ACC112 (cell line): ENCODE measurements at regions not wholly inside any gene's neighbourhood (a gene's known extent, or its start where the extent isn't known, plus 50 kb on each side); places are given as distances from the start of the nearest gene placed in this dataset.
"Not testable (repeated sequence)": the region's sequence is repeated elsewhere in the genome, so short reads cannot be mapped to it uniquely, and the experiment has no call there.

Experiments used
- H2AFZ ChIP-seq: fragments of 200-600 bp; sonication (generic); one replicate; pipeline ENCODE4 v1.6.0; 2017; ENCODE audit warnings: antibody characterized with exemption, low read length; ENCODE audit not compliant: unreplicated experiment
- H3K27ac ChIP-seq: fragments of 200-600 bp; sonication (generic); 2 replicates; pipeline ENCODE4 v1.5.1; 2014; ENCODE audit warnings: low read depth, mild to moderate bottlenecking, antibody characterized with exemption, low read length, moderate library complexity
- H3K27me3 ChIP-seq: fragments of 200-600 bp; sonication (generic); 2 replicates; pipeline ENCODE4 v1.6.1; 2014; ENCODE audit warnings: mild to moderate bottlenecking, antibody characterized with exemption, low read length, moderate library complexity, mixed read lengths; ENCODE audit not compliant: insufficient read depth
- H3K36me3 ChIP-seq: fragments of 200-600 bp; sonication (generic); 2 replicates; pipeline ENCODE4 v1.6.1; 2016; ENCODE audit warnings: mild to moderate bottlenecking, antibody characterized with exemption, low read length, moderate library complexity, mixed read lengths; ENCODE audit not compliant: insufficient read depth
- H3K4me1 ChIP-seq: fragments of 200-600 bp; sonication (generic); one replicate; pipeline ENCODE4 v1.6.1; 2016; ENCODE audit warnings: low read length, mixed read lengths; ENCODE audit not compliant: insufficient read depth, unreplicated experiment, control insufficient read depth
- H3K4me3 ChIP-seq: fragments of 200-600 bp; sonication (generic); 2 replicates; pipeline ENCODE4 v1.5.1; 2014; ENCODE audit warnings: mild to moderate bottlenecking, low read depth, low read length
- H3K79me2 ChIP-seq: fragments of 200-600 bp; sonication (generic); one replicate; pipeline ENCODE4 v1.6.0; 2016; ENCODE audit warnings: low read length; ENCODE audit not compliant: control insufficient read depth, unreplicated experiment, insufficient read depth

GRCh38 chr1:219863816-219864215 lies 64.5 kb downstream of the SLC30A10 start:
- not testable (repeated sequence) for H3K79me2 ChIP-seq, H3K4me3 ChIP-seq, H2AFZ ChIP-seq, H3K4me1 ChIP-seq, H3K27ac ChIP-seq, H3K36me3 ChIP-seq
- peaks cover 15% of the 10 kb centered on the region for H3K27me3 ChIP-seq

- H2AFZ ChIP-seq: no peak overlapping the region
- no peak overlapping the region for H3K4me3 ChIP-seq
Measured at GRCh38 chr1:219862366-219862765, 66.0 kb downstream of the SLC30A10 start.

GRCh38 chr1:219858980-219859379 lies 69.4 kb downstream of the SLC30A10 start:
- Histone ChIP-seq H3K4me3 (no peak overlapping the region), H3K27me3 (peaks cover 19% of the 10 kb centered on the region), H3K36me3 (no peaks in the 10 kb centered on the region), H3K27ac (no peak overlapping the region), H3K4me1 (no peaks in the 10 kb centered on the region), H2AFZ (no peak overlapping the region), H3K79me2 (no peaks in the 10 kb centered on the region)

More at GRCh38 chr1:219862366-219862765, 66.0 kb downstream of the SLC30A10 start:
- Histone ChIP-seq H3K27ac (no peak overlapping the region), H3K36me3 (no peaks in the 10 kb centered on the region), H3K79me2 (no peaks in the 10 kb centered on the region), H3K4me1 (no peaks in the 10 kb centered on the region), H3K27me3 (peaks cover 19% of the 10 kb centered on the region)

GRCh38 chr1:219847215-219847855 lies 81.0 kb downstream of the SLC30A10 start:
- no peak overlapping the region for H2AFZ ChIP-seq
- peaks cover 29% of the 10 kb centered on the region; the same call in 1 of the 2 replicates for H3K27me3 ChIP-seq
- H3K4me3 ChIP-seq: no peak overlapping the region
- H3K79me2 ChIP-seq: no peaks in the 10 kb centered on the region
- H3K27ac ChIP-seq: no peak overlapping the region
- no peaks in the 10 kb centered on the region for H3K36me3 ChIP-seq
- H3K4me1 ChIP-seq: no peaks in the 10 kb centered on the region

- peaks cover 24% of the 10 kb centered on the region for H3K27me3 ChIP-seq
- H2AFZ ChIP-seq, H3K27ac ChIP-seq, H3K36me3 ChIP-seq, H3K4me1 ChIP-seq, H3K79me2 ChIP-seq, H3K4me3 ChIP-seq: not testable (repeated sequence)
Measured at GRCh38 chr1:219839595-219839994, 88.8 kb downstream of the SLC30A10 start.

- no peaks in the 10 kb centered on the region for H3K4me1 ChIP-seq
- H3K27me3 ChIP-seq: peaks cover 32% of the 10 kb centered on the region
- H3K27ac ChIP-seq: no peak overlapping the region
- H3K79me2 ChIP-seq: no peaks in the 10 kb centered on the region
- no peak overlapping the region for H3K4me3 ChIP-seq
- no peaks in the 10 kb centered on the region for H3K36me3 ChIP-seq
- H2AFZ ChIP-seq: no peak overlapping the region
Measured at GRCh38 chr1:219837994-219838294, 90.4 kb downstream of the SLC30A10 start.

- H2AFZ ChIP-seq: no peak overlapping the region
- no peaks in the 10 kb centered on the region for H3K36me3 ChIP-seq
- H3K4me3 ChIP-seq: no peak overlapping the region
- no peak overlapping the region for H3K27ac ChIP-seq
- H3K4me1 ChIP-seq: no peaks in the 10 kb centered on the region
- no peaks in the 10 kb centered on the region for H3K79me2 ChIP-seq
- peaks cover 32% of the 10 kb centered on the region for H3K27me3 ChIP-seq
Measured at GRCh38 chr1:219837274-219837993, 90.9 kb downstream of the SLC30A10 start.

GRCh38 chr1:219834314-219834917 lies 93.9 kb downstream of the SLC30A10 start:
- Histone ChIP-seq H3K27ac (no peak overlapping the region), H3K79me2 (no peaks in the 10 kb centered on the region), H2AFZ (no peak overlapping the region), H3K4me1 (no peaks in the 10 kb centered on the region), H3K27me3 (peaks cover 32% of the 10 kb centered on the region), H3K4me3 (no peak overlapping the region), H3K36me3 (no peaks in the 10 kb centered on the region)

GRCh38 chr1:219833214-219833815 lies 95.0 kb downstream of the SLC30A10 start:
- H3K27me3 ChIP-seq: peaks cover 32% of the 10 kb centered on the region
- no peak overlapping the region for H3K4me3 ChIP-seq
- no peaks in the 10 kb centered on the region for H3K79me2 ChIP-seq
- no peaks in the 10 kb centered on the region for H3K4me1 ChIP-seq
- no peaks in the 10 kb centered on the region for H3K36me3 ChIP-seq
- no peak overlapping the region for H3K27ac ChIP-seq
- H2AFZ ChIP-seq: no peak overlapping the region

- H3K79me2 ChIP-seq: no peaks in the 10 kb centered on the region
- no peak overlapping the region for H3K27ac ChIP-seq
- peaks cover 12% of the 10 kb centered on the region for H3K27me3 ChIP-seq
- H2AFZ ChIP-seq: no peak overlapping the region
- no peaks in the 10 kb centered on the region for H3K36me3 ChIP-seq
- H3K4me3 ChIP-seq: no peak overlapping the region
- no peaks in the 10 kb centered on the region for H3K4me1 ChIP-seq
Measured at GRCh38 chr1:219826290-219826689, 102.1 kb downstream of the SLC30A10 start.
